HepG2 (cell line): ENCODE measurements at regions not wholly inside any gene's neighbourhood (a gene's known extent, or its start where the extent isn't known, plus 50 kb on each side); places are given as distances from the start of the nearest gene placed in this dataset.

Experiments used
- ATAC-seq: fragments of 200-7000 bp; cut with Tn5 transposase; 3 replicates; pipeline ENCODE4 v1.9.1; 2020; ENCODE audit warnings: mild to moderate bottlenecking, moderate library complexity
- BruUV-seq: library from RNA; stranded (reverse); fragments of 400-500 nt; replicated peaks from 2 replicates; lab custom pipeline; 2021; lab: Mats Ljungman, UMichigan
- CTCF ChIA-PET: fragments of 300-600 bp; formaldehyde crosslinking; extraction: SDS; loops from one replicate; lab custom pipeline; 2021; ENCODE audit warnings: low total read pairs, inconsistent platforms, low intra/inter-chr PET ratio; lab: Yijun Ruan, JAX
- POLR2A ChIA-PET: fragments of 350-600 bp; sonication (Branson Sonifier 250); formaldehyde crosslinking; loops from one replicate; lab custom pipeline; 2020; ENCODE audit warnings: antibody characterized with exemption, inconsistent platforms; lab: Yijun Ruan, JAX
- DNase-seq: peaks from one replicate; pipeline ENCODE4 v3.0.0-alpha.2; 2015; ENCODE audit warnings: low spot score
- FAIRE-seq: peaks from 3 replicates; lab custom pipeline; 2011; peaks lifted over from hg19 to GRCh38; lab: Jason Lieb, UNC
- H2AFZ ChIP-seq: one replicate; pipeline ENCODE4 v1.6.1; 2011; ENCODE audit warnings: low read length, inconsistent platforms
- H3K27ac ChIP-seq: fragments of 300-600 bp; 3 replicates; pipeline ENCODE4 v1.8.0; 2011; ENCODE audit warnings: mixed run types, mild to moderate bottlenecking, mixed read lengths, low read length, inconsistent platforms; ENCODE audit not compliant: insufficient read depth; ENCODE audit errors: extremely low read length
- H3K27me3 ChIP-seq, 2 experiments: fragments of 200-600 bp in 1 of 2; 2 replicates in 1 of 2; 3 replicates in 1 of 2; pipeline versions ENCODE4 v1.6.0 to v1.8.0; 2011; ENCODE audit warnings: low read length in 2 of 2, mild to moderate bottlenecking in 2 of 2, moderate library complexity in 2 of 2, inconsistent platforms in 1 of 2; ENCODE audit not compliant: insufficient read depth in 2 of 2, control insufficient read depth in 1 of 2
- H3K36me3 ChIP-seq, 2 experiments: fragments of 200-600 bp in 1 of 2; replicated peaks in 1 of 2; 2 replicates in 1 of 2; 3 replicates in 1 of 2; pipeline versions ENCODE4 v1.5.1 to v1.8.0; 2011; ENCODE audit warnings: low read length in 2 of 2, inconsistent platforms in 1 of 2; ENCODE audit not compliant: insufficient read depth in 2 of 2, control insufficient read depth in 1 of 2
- H3K4me1 ChIP-seq: 2 replicates; pipeline ENCODE4 v1.5.1; 2012; ENCODE audit warnings: low read length, inconsistent platforms; ENCODE audit not compliant: insufficient read depth
- H3K4me2 ChIP-seq: 2 replicates; pipeline ENCODE4 v1.6.0; 2011; ENCODE audit warnings: low read depth, low read length, inconsistent platforms
- H3K4me3 ChIP-seq, 3 experiments: fragments of 200-600 bp in 1 of 3; sonication (generic), shearing (Covaris generic) in 1 of 3; replicated peaks in 1 of 3; 2 replicates each; pipeline ENCODE4 v1.5.1; 2011 to 2016; ENCODE audit warnings: low read length in 3 of 3, inconsistent platforms in 2 of 3, low read depth in 2 of 3, mild to moderate bottlenecking in 2 of 3, control low read depth in 1 of 3, mixed read lengths in 1 of 3; ENCODE audit not compliant: insufficient read depth in 1 of 3
- H3K79me2 ChIP-seq: one replicate; pipeline ENCODE4 v1.6.1; 2011; ENCODE audit warnings: low read length, inconsistent platforms; ENCODE audit not compliant: insufficient read depth
- H3K9ac ChIP-seq: 2 replicates; pipeline ENCODE4 v1.6.0; 2011; ENCODE audit warnings: mild to moderate bottlenecking, low read depth, low read length, inconsistent platforms; ENCODE audit not compliant: insufficient read depth
- H3K9me3 ChIP-seq: 2 replicates; pipeline ENCODE4 v1.5.1; 2012; ENCODE audit warnings: mild to moderate bottlenecking, low read length
- H4K20me1 ChIP-seq: 2 replicates; pipeline ENCODE4 v1.6.0; 2011; ENCODE audit warnings: inconsistent platforms, mild to moderate bottlenecking, low read length, moderate library complexity; ENCODE audit not compliant: insufficient read depth
- GATAD2A ChIP-seq: IDR thresholded peaks from 2 replicates; pipeline ENCODE4 v1.6.1; 2016
- HMGA1 ChIP-seq: sonication (generic); formaldehyde crosslinking; conservative IDR thresholded peaks from 2 replicates; pipeline ENCODE4 v1.4.0; 2020; ENCODE audit warnings: missing genetic modification reagents
- KLF15 ChIP-seq: sonication (generic); formaldehyde crosslinking; IDR thresholded peaks from 2 replicates; pipeline ENCODE4 v1.8.1; 2023; ENCODE audit warnings: borderline replicate concordance, mild to moderate bottlenecking, inconsistent platforms, missing genetic modification reagents, mixed read lengths
- MAX ChIP-seq: IDR thresholded peaks from 2 replicates; pipeline ENCODE4 v1.6.1; 2012; ENCODE audit warnings: inconsistent platforms
- MYC ChIP-seq: sonication (generic); formaldehyde crosslinking; IDR thresholded peaks from 2 replicates; pipeline ENCODE4 v1.9.0; 2021; ENCODE audit warnings: missing genetic modification reagents, borderline replicate concordance
- PRPF4 ChIP-seq: fragments of 200-400 bp; formaldehyde crosslinking; IDR thresholded peaks from 2 replicates; pipeline ENCODE4 v1.6.1; 2016; ENCODE audit warnings: low read length, low read depth; ENCODE audit not compliant: poor library complexity, severe bottlenecking
- SNRNP70 ChIP-seq: fragments of 200-400 bp; formaldehyde crosslinking; IDR thresholded peaks from 2 replicates; pipeline ENCODE4 v1.6.1; 2017; ENCODE audit warnings: mild to moderate bottlenecking, low read depth, low read length, moderate library complexity
- ZBTB46 ChIP-seq: sonication (generic); formaldehyde crosslinking; IDR thresholded peaks from 2 replicates; pipeline ENCODE4 v1.4.0; 2020; ENCODE audit warnings: mild to moderate bottlenecking, missing genetic modification reagents, borderline replicate concordance
- ZNF124 ChIP-seq: sonication (generic); formaldehyde crosslinking; IDR thresholded peaks from 2 replicates; pipeline ENCODE4 v1.4.0; 2020; ENCODE audit warnings: missing genetic modification reagents
- ZSCAN12 ChIP-seq: sonication (generic); formaldehyde crosslinking; IDR thresholded peaks from 2 replicates; pipeline ENCODE4 v1.9.0; 2021; ENCODE audit warnings: mild to moderate bottlenecking, missing genetic modification reagents
- ZSCAN22 ChIP-seq: sonication (generic); formaldehyde crosslinking; IDR thresholded peaks from 2 replicates; pipeline ENCODE4 v1.4.0; 2020; ENCODE audit warnings: mild to moderate bottlenecking, missing genetic modification reagents
- WGBS: methylation state at CpG from one replicate; pipeline ENCODE4 v1.1.6; 2017; ENCODE audit warnings: low lambda C conversion rate; 5-methylcytosine and 5-hydroxymethylcytosine counted together
- in situ Hi-C: cut with HindIII; loops from 2 replicates; pipeline ENCODE4 v1.10.0; 2017; ENCODE audit warnings: low pct_unique_long_range_greater_than_20kb; ENCODE audit not compliant: extremely low pct_ligation_motif_present
- intact Hi-C: fragments of 100-400 bp; cut with micrococcal nuclease; formaldehyde crosslinking; loops from one replicate; pipeline ENCODE4 v1.10.0; 2022; ENCODE audit not compliant: unreplicated experiment

- FAIRE-seq = no peak
- H3K79me2 ChIP-seq = no peaks in the 10 kb centered on the region
- ChIA-PET CTCF (no interaction called here), POLR2A (no interaction called here)
- H3K4me1 ChIP-seq = no peaks in the 10 kb centered on the region
- no peak overlapping the region for H2AFZ ChIP-seq
- H3K4me3 ChIP-seq = no peak overlapping the region
- in situ Hi-C loops = no loop called here
- BruUV-seq = no TSS peak
- no peak for ATAC-seq
- H3K9ac ChIP-seq = no peak overlapping the region
- H3K27ac ChIP-seq = no peak overlapping the region
- no peak overlapping the region for H3K4me2 ChIP-seq
- H4K20me1 ChIP-seq = no peaks in the 10 kb centered on the region
- no peak for TF ChIP-seq MYC (CRISPR knock-in tag)
- no peak for TF ChIP-seq ZNF124 (CRISPR knock-in tag)
- no peak for TF ChIP-seq HMGA1 (CRISPR knock-in tag)
- no peak for TF ChIP-seq ZSCAN22
- TF ChIP-seq SNRNP70 = no peak
- TF ChIP-seq PRPF4 = no peak
- TF ChIP-seq MAX = no peak
- no peak for TF ChIP-seq GATAD2A (CRISPR knock-in tag)
- TF ChIP-seq ZBTB46 = no peak
- TF ChIP-seq KLF15 = no peak
- no peak for TF ChIP-seq ZSCAN12
- TF ChIP-seq, all 625 proteins: peak for 0
- Histone ChIP-seq H3K27me3 (0 out of 5 replicates have a peak, but pooled peaks cover 0 to 9% of the 10 kb centered on the region in 2 experiments), H3K9me3 (no peaks in the 10 kb centered on the region), H3K36me3 (no peaks in the 10 kb centered on the region)
- intact Hi-C loops = no loop called here
- DNase-seq = no peak
- 14% methylated on average over 3 of the region's 3 CpGs for WGBS
Measured at GRCh38 chr3:157918402-157918801, 187.8 kb downstream of the SHOX2 start.
